Upper lobe of left lung (tissue), 4 donors: ENCODE measurements at regions not wholly inside any gene's neighbourhood (a gene's known extent, or its start where the extent isn't known, plus 50 kb on each side); places are given as distances from the start of the nearest gene placed in this dataset.

ENCODE experiments used
- EP300 ChIP-seq, 4 donors: sonication (generic); formaldehyde crosslinking; IDR thresholded peaks; one replicate each; pipeline ENCODE4 v1.5.1; 2017; ENCODE audit warnings: antibody characterized with exemption in 4 of 4, control low read depth in 2 of 4
- POLR2A ChIP-seq, 4 donors: fragments of 450-650 bp; IDR thresholded peaks; one replicate each; pipeline ENCODE4 v1.5.1; 2016 to 2017; ENCODE audit warnings: antibody characterized with exemption in 4 of 4, mild to moderate bottlenecking in 2 of 4
- TF ChIP-seq, protein P1 (sequence below), 6 experiments: fragments of 450-650 bp in 4 of 6; fragments of 200-600 bp in 2 of 6; sonication (generic) in 2 of 6; IDR thresholded peaks; one replicate each; pipeline ENCODE4 v1.5.1; 2016 to 2019; ENCODE audit warnings: antibody characterized with exemption in 6 of 6

DNA sequence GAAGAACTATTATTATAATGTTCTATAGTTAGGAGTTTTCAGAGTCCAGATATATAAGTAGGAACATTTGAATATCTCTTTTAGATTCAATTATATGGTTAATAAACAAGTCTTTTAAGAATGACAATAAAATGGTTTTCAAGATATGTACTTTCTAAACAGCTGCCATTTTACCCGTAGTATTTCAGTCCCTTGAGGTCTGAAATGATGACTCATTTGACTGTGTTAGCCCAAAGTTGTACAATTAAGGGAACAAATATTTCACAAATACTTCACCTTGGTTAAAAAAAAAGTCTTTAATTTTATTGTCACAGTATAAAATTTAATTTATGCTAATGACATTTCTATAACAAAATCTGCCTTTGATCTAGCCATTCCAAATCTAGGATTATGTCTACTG, 91.6 kb upstream of the TANK start:
- TF ChIP-seq, protein P1, sequence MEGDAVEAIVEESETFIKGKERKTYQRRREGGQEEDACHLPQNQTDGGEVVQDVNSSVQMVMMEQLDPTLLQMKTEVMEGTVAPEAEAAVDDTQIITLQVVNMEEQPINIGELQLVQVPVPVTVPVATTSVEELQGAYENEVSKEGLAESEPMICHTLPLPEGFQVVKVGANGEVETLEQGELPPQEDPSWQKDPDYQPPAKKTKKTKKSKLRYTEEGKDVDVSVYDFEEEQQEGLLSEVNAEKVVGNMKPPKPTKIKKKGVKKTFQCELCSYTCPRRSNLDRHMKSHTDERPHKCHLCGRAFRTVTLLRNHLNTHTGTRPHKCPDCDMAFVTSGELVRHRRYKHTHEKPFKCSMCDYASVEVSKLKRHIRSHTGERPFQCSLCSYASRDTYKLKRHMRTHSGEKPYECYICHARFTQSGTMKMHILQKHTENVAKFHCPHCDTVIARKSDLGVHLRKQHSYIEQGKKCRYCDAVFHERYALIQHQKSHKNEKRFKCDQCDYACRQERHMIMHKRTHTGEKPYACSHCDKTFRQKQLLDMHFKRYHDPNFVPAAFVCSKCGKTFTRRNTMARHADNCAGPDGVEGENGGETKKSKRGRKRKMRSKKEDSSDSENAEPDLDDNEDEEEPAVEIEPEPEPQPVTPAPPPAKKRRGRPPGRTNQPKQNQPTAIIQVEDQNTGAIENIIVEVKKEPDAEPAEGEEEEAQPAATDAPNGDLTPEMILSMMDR (IDR thresholded peaks at IDR 0.05): no peak
- TF ChIP-seq EP300 (IDR thresholded peaks at IDR 0.05) (no peak), POLR2A (IDR thresholded peaks at IDR 0.05) (no peak)
